ENCODE measurements at regions not wholly inside any gene's neighbourhood (a gene's known extent, or its start where the extent isn't known, plus 50 kb on each side); places are given as distances from the start of the nearest gene placed in this dataset.

- DNase-seq, result peak; percentile 81
Measured at GRCh38 chr1:185559684-185560331, 174.4 kb upstream of the HMCN1 start.

GRCh38 chr1:185559151-185559550 lies 175.0 kb upstream of the HMCN1 start:
- no peaks in the 10 kb centered on the region for H3K27me3 ChIP-seq (ENCODE audit: low read length)
- H3K36me3 ChIP-seq (ENCODE audit: insufficient read depth, low read length), result no peaks in the 10 kb centered on the region
- H4K20me1 ChIP-seq (ENCODE audit: insufficient read depth, low read depth, low read length), result no peaks in the 10 kb centered on the region
- H3K79me2 ChIP-seq (ENCODE audit: low read length), result no peaks in the 10 kb centered on the region
- H3K9me3 ChIP-seq (ENCODE audit: low read length), result no peaks in the 10 kb centered on the region
- DNase-seq, result no peak
- H3K4me3 ChIP-seq (ENCODE audit: low read length), result peak overlapping the region; percentile 16; the same call in 1 of the 2 replicates
- peaks cover 41% of the 10 kb centered on the region for H3K4me1 ChIP-seq (ENCODE audit: low read length)
- peak overlapping the region; percentile 46; the same call in 1 of the 2 replicates for H2AFZ ChIP-seq (ENCODE audit: low read length)
- no peaks in the 10 kb centered on the region for H3K9me2 ChIP-seq (replicated peaks; ENCODE audit: insufficient read depth, low read length)
- peak overlapping the region; percentile 60 for H3K4me2 ChIP-seq (ENCODE audit: low read depth, low read length, poor library complexity, severe bottlenecking)
- peak overlapping the region; percentile 47 for H3K27ac ChIP-seq (ENCODE audit: low read length)
- no peak overlapping the region for H3K9ac ChIP-seq (ENCODE audit: low read length)

More at GRCh38 chr1:185559684-185560331, 174.4 kb upstream of the HMCN1 start:
- Histone ChIP-seq H3K27ac (ENCODE audit: low read length) (peak overlapping the region; percentile 47), H3K36me3 (ENCODE audit: insufficient read depth, low read length) (no peaks in the 10 kb centered on the region), H3K9me3 (ENCODE audit: low read length) (no peaks in the 10 kb centered on the region), H4K20me1 (ENCODE audit: insufficient read depth, low read depth, low read length) (no peaks in the 10 kb centered on the region), H3K4me3 (ENCODE audit: low read length) (peak overlapping the region; percentile 16; the same call in 1 of the 2 replicates), H3K79me2 (ENCODE audit: low read length) (no peaks in the 10 kb centered on the region), H2AFZ (ENCODE audit: low read length) (peak overlapping the region; percentile 46), H3K9ac (ENCODE audit: low read length) (peak overlapping the region; percentile 11; the same call in 1 of the 2 replicates), H3K27me3 (ENCODE audit: low read length) (no peaks in the 10 kb centered on the region), H3K9me2 (replicated peaks; ENCODE audit: insufficient read depth, low read length) (no peaks in the 10 kb centered on the region), H3K4me2 (ENCODE audit: low read depth, low read length, poor library complexity, severe bottlenecking) (peak overlapping the region; percentile 60), H3K4me1 (ENCODE audit: low read length) (peaks cover 41% of the 10 kb centered on the region)

- no peak for DNase-seq
- Histone ChIP-seq H3K27me3 (ENCODE audit: low read length) (no peaks in the 10 kb centered on the region), H3K36me3 (ENCODE audit: insufficient read depth, low read length) (no peaks in the 10 kb centered on the region), H3K9me3 (ENCODE audit: low read length) (no peaks in the 10 kb centered on the region), H3K4me1 (ENCODE audit: low read length) (peaks cover 41% of the 10 kb centered on the region), H3K4me3 (ENCODE audit: low read length) (no peak overlapping the region), H4K20me1 (ENCODE audit: insufficient read depth, low read depth, low read length) (no peaks in the 10 kb centered on the region), H3K27ac (ENCODE audit: low read length) (no peak overlapping the region), H3K9me2 (replicated peaks; ENCODE audit: insufficient read depth, low read length) (no peaks in the 10 kb centered on the region), H2AFZ (ENCODE audit: low read length) (no peak overlapping the region), H3K4me2 (ENCODE audit: low read depth, low read length, poor library complexity, severe bottlenecking) (no peak overlapping the region), H3K79me2 (ENCODE audit: low read length) (no peaks in the 10 kb centered on the region), H3K9ac (ENCODE audit: low read length) (no peak overlapping the region)
Measured at GRCh38 chr1:185556561-185556960, 177.6 kb upstream of the HMCN1 start.

- H3K4me3 ChIP-seq (ENCODE audit: low read length), result no peak overlapping the region
- no peaks in the 10 kb centered on the region for H4K20me1 ChIP-seq (ENCODE audit: insufficient read depth, low read depth, low read length)
- H3K4me2 ChIP-seq (ENCODE audit: low read depth, low read length, poor library complexity, severe bottlenecking), result no peak overlapping the region
- no peak overlapping the region for H2AFZ ChIP-seq (ENCODE audit: low read length)
- no peaks in the 10 kb centered on the region for H3K9me3 ChIP-seq (ENCODE audit: low read length)
- peaks cover 44% of the 10 kb centered on the region for H3K4me1 ChIP-seq (ENCODE audit: low read length)
- no peak for DNase-seq
- H3K36me3 ChIP-seq (ENCODE audit: insufficient read depth, low read length), result no peaks in the 10 kb centered on the region
- H3K79me2 ChIP-seq (ENCODE audit: low read length), result no peaks in the 10 kb centered on the region
- H3K27ac ChIP-seq (ENCODE audit: low read length), result no peak overlapping the region
- no peaks in the 10 kb centered on the region for H3K27me3 ChIP-seq (ENCODE audit: low read length)
- H3K9ac ChIP-seq (ENCODE audit: low read length), result no peak overlapping the region
- H3K9me2 ChIP-seq (replicated peaks; ENCODE audit: insufficient read depth, low read length), result no peaks in the 10 kb centered on the region
Measured at GRCh38 chr1:185555743-185556142, 178.4 kb upstream of the HMCN1 start.

- H3K79me2 ChIP-seq (ENCODE audit: low read length), result no peaks in the 10 kb centered on the region
- peaks cover 26% of the 10 kb centered on the region for H3K4me1 ChIP-seq (ENCODE audit: low read length)
- no peaks in the 10 kb centered on the region for H3K27me3 ChIP-seq (ENCODE audit: low read length)
- no peak overlapping the region for H3K9ac ChIP-seq (ENCODE audit: low read length)
- H3K4me2 ChIP-seq (ENCODE audit: low read depth, low read length, poor library complexity, severe bottlenecking), result no peak overlapping the region
- no peaks in the 10 kb centered on the region for H3K9me3 ChIP-seq (ENCODE audit: low read length)
- no peak for DNase-seq
- no peaks in the 10 kb centered on the region for H3K9me2 ChIP-seq (replicated peaks; ENCODE audit: insufficient read depth, low read length)
- H3K4me3 ChIP-seq (ENCODE audit: low read length), result no peak overlapping the region
- no peak overlapping the region for H2AFZ ChIP-seq (ENCODE audit: low read length)
- no peaks in the 10 kb centered on the region for H4K20me1 ChIP-seq (ENCODE audit: insufficient read depth, low read depth, low read length)
- H3K27ac ChIP-seq (ENCODE audit: low read length), result no peak overlapping the region
- no peaks in the 10 kb centered on the region for H3K36me3 ChIP-seq (ENCODE audit: insufficient read depth, low read length)
Measured at GRCh38 chr1:185551008-185551407, 183.2 kb upstream of the HMCN1 start.

GRCh38 chr1:185549906-185550305 lies 184.3 kb upstream of the HMCN1 start:
- H3K27ac ChIP-seq (ENCODE audit: low read length), result no peak overlapping the region
- no peak overlapping the region for H3K9ac ChIP-seq (ENCODE audit: low read length)
- no peak overlapping the region for H2AFZ ChIP-seq (ENCODE audit: low read length)
- H3K9me3 ChIP-seq (ENCODE audit: low read length), result no peaks in the 10 kb centered on the region
- no peaks in the 10 kb centered on the region for H4K20me1 ChIP-seq (ENCODE audit: insufficient read depth, low read depth, low read length)
- H3K79me2 ChIP-seq (ENCODE audit: low read length), result no peaks in the 10 kb centered on the region
- H3K9me2 ChIP-seq (replicated peaks; ENCODE audit: insufficient read depth, low read length), result no peaks in the 10 kb centered on the region
- H3K4me2 ChIP-seq (ENCODE audit: low read depth, low read length, poor library complexity, severe bottlenecking), result no peak overlapping the region
- H3K36me3 ChIP-seq (ENCODE audit: insufficient read depth, low read length), result no peaks in the 10 kb centered on the region
- no peak for DNase-seq
- H3K27me3 ChIP-seq (ENCODE audit: low read length), result no peaks in the 10 kb centered on the region
- H3K4me1 ChIP-seq (ENCODE audit: low read length), result peaks cover 17% of the 10 kb centered on the region
- H3K4me3 ChIP-seq (ENCODE audit: low read length), result no peak overlapping the region

- Histone ChIP-seq H3K27me3 (ENCODE audit: low read length) (no peaks in the 10 kb centered on the region), H3K36me3 (ENCODE audit: insufficient read depth, low read length) (no peaks in the 10 kb centered on the region), H3K9me2 (replicated peaks; ENCODE audit: insufficient read depth, low read length) (no peaks in the 10 kb centered on the region), H2AFZ (ENCODE audit: low read length) (no peak overlapping the region), H3K9me3 (ENCODE audit: low read length) (no peaks in the 10 kb centered on the region), H3K79me2 (ENCODE audit: low read length) (no peaks in the 10 kb centered on the region), H4K20me1 (ENCODE audit: insufficient read depth, low read depth, low read length) (no peaks in the 10 kb centered on the region), H3K27ac (ENCODE audit: low read length) (no peak overlapping the region), H3K4me2 (ENCODE audit: low read depth, low read length, poor library complexity, severe bottlenecking) (no peak overlapping the region), H3K9ac (ENCODE audit: low read length) (no peak overlapping the region), H3K4me1 (ENCODE audit: low read length) (peaks cover 12% of the 10 kb centered on the region), H3K4me3 (ENCODE audit: low read length) (no peak overlapping the region)
- no peak for DNase-seq
Measured at GRCh38 chr1:185546029-185546428, 188.2 kb upstream of the HMCN1 start.

GRCh38 chr1:185541871-185542301 lies 192.3 kb upstream of the HMCN1 start:
- no peak overlapping the region for H3K4me3 ChIP-seq (ENCODE audit: low read length)
- DNase-seq, result no peak
- peaks cover 7% of the 10 kb centered on the region for H3K4me1 ChIP-seq (ENCODE audit: low read length)
- H3K27ac ChIP-seq (ENCODE audit: low read length), result no peak overlapping the region
- H3K79me2 ChIP-seq (ENCODE audit: low read length), result no peaks in the 10 kb centered on the region
- H3K27me3 ChIP-seq (ENCODE audit: low read length), result no peaks in the 10 kb centered on the region
- no peak overlapping the region for H3K4me2 ChIP-seq (ENCODE audit: low read depth, low read length, poor library complexity, severe bottlenecking)
- H2AFZ ChIP-seq (ENCODE audit: low read length), result no peak overlapping the region
- H4K20me1 ChIP-seq (ENCODE audit: insufficient read depth, low read depth, low read length), result no peaks in the 10 kb centered on the region
- H3K9me2 ChIP-seq (replicated peaks; ENCODE audit: insufficient read depth, low read length), result no peaks in the 10 kb centered on the region
- H3K9me3 ChIP-seq (ENCODE audit: low read length), result no peaks in the 10 kb centered on the region
- H3K9ac ChIP-seq (ENCODE audit: low read length), result no peak overlapping the region
- no peaks in the 10 kb centered on the region for H3K36me3 ChIP-seq (ENCODE audit: insufficient read depth, low read length)

Measured in Karpas-422 (cell line).